ENCODE measurements at regions not wholly inside any gene's neighbourhood (a gene's known extent, or its start where the extent isn't known, plus 50 kb on each side); places are given as distances from the start of the nearest gene placed in this dataset.

- Histone ChIP-seq H3K4me3 (ENCODE audit: low read depth, low read length, poor library complexity, severe bottlenecking) (no peak overlapping the region), H3K36me3 (ENCODE audit: insufficient read depth, low read length) (no peaks in the 10 kb centered on the region)
These were observed 281.5 kb downstream of the YTHDC2 start for GRCh38 chr5:113794981-113795380.

DNA sequence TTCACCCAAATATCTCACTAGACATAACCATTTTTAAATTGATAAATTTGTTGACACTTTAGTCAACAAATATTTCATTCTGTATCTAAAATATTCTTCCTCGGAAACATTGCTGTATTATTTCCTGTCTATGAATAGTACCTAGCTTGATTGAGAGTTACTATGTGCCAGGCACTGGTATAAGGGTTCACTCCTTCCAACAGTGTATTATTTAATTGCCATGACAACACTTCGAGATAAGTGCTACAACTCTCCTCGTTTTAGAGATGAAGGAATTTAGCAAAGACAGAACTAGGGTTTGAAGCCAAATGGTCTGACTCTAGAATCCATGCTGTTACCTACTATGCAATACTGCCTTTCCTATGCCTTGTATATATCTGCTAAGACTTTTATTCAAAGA, 287.2 kb downstream of the YTHDC2 start:
- Histone ChIP-seq H3K9me2 (ENCODE audit: low read depth, low read length) (no peaks in the 10 kb centered on the region), H3K9ac (ENCODE audit: low read length) (no peak overlapping the region), H4K20me1 (ENCODE audit: insufficient read depth, low read length) (no peaks in the 10 kb centered on the region), H3K79me2 (ENCODE audit: insufficient read depth, low read length) (no peaks in the 10 kb centered on the region), H3K27ac (ENCODE audit: low read depth, low read length, poor library complexity, severe bottlenecking) (no peak overlapping the region), H3F3A (ENCODE audit: insufficient read depth, low read length) (no peaks in the 10 kb centered on the region), H3K27me3 (ENCODE audit: insufficient read depth, low read length) (no peaks in the 10 kb centered on the region), H3K4me3 (ENCODE audit: low read depth, low read length, poor library complexity, severe bottlenecking) (no peak overlapping the region), H2AFZ (ENCODE audit: low read length) (no peak overlapping the region), H3K36me3 (ENCODE audit: insufficient read depth, low read length) (no peaks in the 10 kb centered on the region), H3K9me3 (ENCODE audit: low read length) (no peaks in the 10 kb centered on the region), H3K4me1 (ENCODE audit: insufficient read depth, low read length, severe bottlenecking) (no peaks in the 10 kb centered on the region), H3K4me2 (ENCODE audit: low read length) (no peak overlapping the region)
- TF ChIP-seq EZH2 (IDR thresholded peaks at IDR 0.05; ENCODE audit: borderline replicate concordance, low read length) = no peak
- TF ChIP-seq CTCF (IDR thresholded peaks at IDR 0.05; ENCODE audit: low read length) = no peak

More at GRCh38 chr5:113794981-113795380, 281.5 kb downstream of the YTHDC2 start:
- TF ChIP-seq EZH2 (IDR thresholded peaks at IDR 0.05; ENCODE audit: borderline replicate concordance, low read length) (no peak), CTCF (IDR thresholded peaks at IDR 0.05; ENCODE audit: low read length) (no peak)
- no peak overlapping the region for H3K9ac ChIP-seq (ENCODE audit: low read length)
- no peak overlapping the region for H2AFZ ChIP-seq (ENCODE audit: low read length)
- H3F3A ChIP-seq (ENCODE audit: insufficient read depth, low read length) = no peaks in the 10 kb centered on the region
- no peaks in the 10 kb centered on the region for H4K20me1 ChIP-seq (ENCODE audit: insufficient read depth, low read length)
- H3K79me2 ChIP-seq (ENCODE audit: insufficient read depth, low read length) = no peaks in the 10 kb centered on the region
- H3K9me2 ChIP-seq (ENCODE audit: low read depth, low read length) = no peaks in the 10 kb centered on the region
- H3K4me2 ChIP-seq (ENCODE audit: low read length) = no peak overlapping the region
- H3K27me3 ChIP-seq (ENCODE audit: insufficient read depth, low read length) = no peaks in the 10 kb centered on the region
- no peaks in the 10 kb centered on the region for H3K4me1 ChIP-seq (ENCODE audit: insufficient read depth, low read length, severe bottlenecking)
- H3K9me3 ChIP-seq (ENCODE audit: low read length) = no peaks in the 10 kb centered on the region
- no peak overlapping the region for H3K27ac ChIP-seq (ENCODE audit: low read depth, low read length, poor library complexity, severe bottlenecking)

GRCh38 chr5:113804264-113804663, 290.8 kb downstream of the YTHDC2 start:
- Histone ChIP-seq H3K4me1 (ENCODE audit: insufficient read depth, low read length, severe bottlenecking) (no peaks in the 10 kb centered on the region), H3F3A (ENCODE audit: insufficient read depth, low read length) (no peaks in the 10 kb centered on the region), H4K20me1 (ENCODE audit: insufficient read depth, low read length) (no peaks in the 10 kb centered on the region), H3K9me2 (ENCODE audit: low read depth, low read length) (no peaks in the 10 kb centered on the region), H3K9me3 (ENCODE audit: low read length) (no peaks in the 10 kb centered on the region), H3K27ac (ENCODE audit: low read depth, low read length, poor library complexity, severe bottlenecking) (no peak overlapping the region), H2AFZ (ENCODE audit: low read length) (no peak overlapping the region), H3K4me2 (ENCODE audit: low read length) (no peak overlapping the region), H3K79me2 (ENCODE audit: insufficient read depth, low read length) (no peaks in the 10 kb centered on the region), H3K27me3 (ENCODE audit: insufficient read depth, low read length) (no peaks in the 10 kb centered on the region; the same call in 1 of the 2 replicates), H3K9ac (ENCODE audit: low read length) (no peak overlapping the region), H3K36me3 (ENCODE audit: insufficient read depth, low read length) (no peaks in the 10 kb centered on the region), H3K4me3 (ENCODE audit: low read depth, low read length, poor library complexity, severe bottlenecking) (no peak overlapping the region)
- no peak for TF ChIP-seq CTCF (IDR thresholded peaks at IDR 0.05; ENCODE audit: low read length)
- TF ChIP-seq EZH2 (IDR thresholded peaks at IDR 0.05; ENCODE audit: borderline replicate concordance, low read length) = no peak
